Spleen (tissue), 11 donors: ENCODE measurements at regions not wholly inside any gene's neighbourhood (a gene's known extent, or its start where the extent isn't known, plus 50 kb on each side); places are given as distances from the start of the nearest gene placed in this dataset.
"Not testable (repeated sequence)": the region's sequence is repeated elsewhere in the genome, so short reads cannot be mapped to it uniquely, and the experiment has no call there.

Experiments used
- DNase-seq: peaks from one replicate; pipeline ENCODE4 v3.0.0-alpha.2; 2020
- H3K27ac ChIP-seq, 8 donors: fragments of 200-600 bp; sonication (generic) in 7 of 8; 1 replicate in 4 of 8; 2 replicates in 4 of 8; pipeline versions ENCODE4 v1.5.0 to v1.8.0; 2016 to 2021; ENCODE audit warnings: inconsistent platforms in 4 of 8, mild to moderate bottlenecking in 4 of 8, moderate library complexity in 1 of 8
- H3K27me3 ChIP-seq, 7 donors: fragments of 200-600 bp; sonication (generic) in 6 of 7; replicated peaks in 1 of 7; 1 replicate in 4 of 7; 2 replicates in 3 of 7; pipeline versions ENCODE4 v1.5.0 to v1.8.0; 2016 to 2021; ENCODE audit warnings: inconsistent platforms in 3 of 7, mild to moderate bottlenecking in 1 of 7
- H3K36me3 ChIP-seq, 6 donors: fragments of 200-600 bp; sonication (generic) in 5 of 6; 1 replicate in 4 of 6; 2 replicates in 2 of 6; pipeline versions ENCODE4 v1.5.0 to v1.8.0; 2016 to 2021; ENCODE audit warnings: inconsistent platforms in 2 of 6
- H3K4me1 ChIP-seq, 6 donors: fragments of 200-600 bp; sonication (generic) in 5 of 6; 1 replicate in 3 of 6; 2 replicates in 3 of 6; pipeline versions ENCODE4 v1.5.0 to v1.8.0; 2016 to 2021; ENCODE audit warnings: inconsistent platforms in 3 of 6
- H3K4me3 ChIP-seq, 8 donors: fragments of 200-600 bp; sonication (generic) in 7 of 8; 1 replicate in 4 of 8; 2 replicates in 4 of 8; pipeline versions ENCODE4 v1.5.0 to v1.8.0; 2016 to 2021; ENCODE audit warnings: inconsistent platforms in 4 of 8, mild to moderate bottlenecking in 4 of 8, moderate library complexity in 2 of 8
- H3K9me3 ChIP-seq, 8 donors: fragments of 200-600 bp; sonication (generic) in 7 of 8; 1 replicate in 4 of 8; 2 replicates in 4 of 8; pipeline versions ENCODE4 v1.5.0 to v1.8.0; 2016 to 2021; ENCODE audit warnings: inconsistent platforms in 4 of 8
- POLR2A ChIP-seq, 3 donors: fragments of 450-650 bp; IDR thresholded peaks; one replicate each; pipeline ENCODE4 v1.5.1; 2017; ENCODE audit warnings: antibody characterized with exemption in 3 of 3, mild to moderate bottlenecking in 1 of 3
- POLR2AphosphoS5 ChIP-seq, 3 donors: sonication (generic); formaldehyde crosslinking; IDR thresholded peaks; one replicate each; pipeline ENCODE4 v1.5.1; 2017; ENCODE audit warnings: antibody characterized with exemption in 3 of 3
- WGBS, 5 donors: extraction: QIAGEN DNeasy Blood & Tissue Kit in 3 of 5; methylation state at CpG; one replicate each; pipeline versions ENCODE4 v1.1.5 to v1.1.7; 2013 to 2018; 5-methylcytosine and 5-hydroxymethylcytosine counted together
- intact Hi-C: fragments of 100-400 bp; cut with DNase I; formaldehyde crosslinking; loops from one replicate; pipeline ENCODE4 v1.15.0; 2023; ENCODE audit warnings: low total_unique reads
- TF ChIP-seq, protein P1 (sequence below), 11 experiments: fragments of 200-600 bp in 7 of 11; fragments of 450-650 bp in 4 of 11; sonication (generic) in 4 of 11; IDR thresholded peaks in 8 of 11; conservative IDR thresholded peaks in 3 of 11; 1 replicate in 7 of 11; 2 replicates in 4 of 11; pipeline versions ENCODE4 v1.4.0 to v1.8.0; 2016 to 2021; ENCODE audit warnings: antibody characterized with exemption in 11 of 11, inconsistent platforms in 4 of 11, mild to moderate bottlenecking in 1 of 11
- donor health status: healthy with polysubstance abuse.
- donor health status: DM: no; HTN: no; CAD: no; lungs with moderate emphysema.
- donor health status: DM: no; HTN: no; CAD: no.
- donor health status: Bipolar disorder and iron deficiency.
- donor health status: healthy.
- donor health status: DM: no; HTN: no; CAD: no.
- donor health status: DM: yes; HTN: yes; CAD: no.

DNA sequence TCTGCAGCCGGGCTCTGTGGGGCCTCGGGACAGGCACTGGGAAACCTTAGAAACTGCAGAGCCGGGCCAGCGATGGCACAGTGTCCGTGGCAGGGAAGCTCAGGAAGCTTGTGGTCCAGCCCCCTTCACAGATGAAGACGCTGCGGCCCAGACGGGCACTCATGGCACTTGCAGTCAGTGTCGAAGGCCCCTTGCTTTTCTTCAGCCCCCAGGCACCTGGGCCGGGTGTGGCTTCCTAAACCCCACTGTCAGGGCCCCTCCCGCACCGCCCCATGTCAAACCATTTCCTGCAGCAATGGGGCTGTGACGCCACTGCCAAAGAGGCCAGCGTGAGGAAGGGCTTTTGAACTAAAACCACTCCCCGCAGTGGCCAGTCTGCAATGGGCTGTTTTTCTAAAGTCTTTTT is 164.0 kb downstream of the LAT start:
- peaks cover 3 to 43% (median 19%) of the 10 kb centered on the region in 6 donors for H3K4me1 ChIP-seq
- H3K9me3 ChIP-seq = no peaks in the 10 kb centered on the region
- H3K4me3 ChIP-seq = peak overlapping the region in 1 of 8 donors; percentile 26
- 6 to 17% (median 15%) methylated on average over 7 to 15 of the region's 15 CpGs for WGBS, 5 donors
- H3K27me3 ChIP-seq = no peaks in the 10 kb centered on the region
- no peak for TF ChIP-seq POLR2A (IDR thresholded peaks at IDR 0.05)
- peak; percentile 38 to 62 (median 45) for TF ChIP-seq POLR2AphosphoS5 (IDR thresholded peaks at IDR 0.05)
- TF ChIP-seq, protein P1, sequence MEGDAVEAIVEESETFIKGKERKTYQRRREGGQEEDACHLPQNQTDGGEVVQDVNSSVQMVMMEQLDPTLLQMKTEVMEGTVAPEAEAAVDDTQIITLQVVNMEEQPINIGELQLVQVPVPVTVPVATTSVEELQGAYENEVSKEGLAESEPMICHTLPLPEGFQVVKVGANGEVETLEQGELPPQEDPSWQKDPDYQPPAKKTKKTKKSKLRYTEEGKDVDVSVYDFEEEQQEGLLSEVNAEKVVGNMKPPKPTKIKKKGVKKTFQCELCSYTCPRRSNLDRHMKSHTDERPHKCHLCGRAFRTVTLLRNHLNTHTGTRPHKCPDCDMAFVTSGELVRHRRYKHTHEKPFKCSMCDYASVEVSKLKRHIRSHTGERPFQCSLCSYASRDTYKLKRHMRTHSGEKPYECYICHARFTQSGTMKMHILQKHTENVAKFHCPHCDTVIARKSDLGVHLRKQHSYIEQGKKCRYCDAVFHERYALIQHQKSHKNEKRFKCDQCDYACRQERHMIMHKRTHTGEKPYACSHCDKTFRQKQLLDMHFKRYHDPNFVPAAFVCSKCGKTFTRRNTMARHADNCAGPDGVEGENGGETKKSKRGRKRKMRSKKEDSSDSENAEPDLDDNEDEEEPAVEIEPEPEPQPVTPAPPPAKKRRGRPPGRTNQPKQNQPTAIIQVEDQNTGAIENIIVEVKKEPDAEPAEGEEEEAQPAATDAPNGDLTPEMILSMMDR (IDR thresholded peaks at IDR 0.05 in 8 of 11, conservative IDR thresholded peaks at IDR 0.05 in 3 of 11) = peak in 1 of 11 experiments; percentile 6
- DNase-seq = peak; percentile 94
- intact Hi-C loops = no loop called here
- H3K27ac ChIP-seq = peak overlapping the region; percentile 35 to 83 (median 68)
- peaks cover 0 to 22% (median 4%) of the 10 kb centered on the region in 6 donors for H3K36me3 ChIP-seq

GRCh38 chr16:29148131-29148691 is 163.4 kb downstream of the LAT start:
- intact Hi-C loops = no loop called here
- Histone ChIP-seq H3K27me3 (no peaks in the 10 kb centered on the region), H3K4me3 (peak overlapping the region in 1 of 8 donors; percentile 26), H3K27ac (peak overlapping the region; percentile 35 to 83 (median 68)), H3K9me3 (no peaks in the 10 kb centered on the region), H3K4me1 (peaks cover 3 to 36% (median 19%) of the 10 kb centered on the region in 6 donors), H3K36me3 (peaks cover 0 to 26% (median 4%) of the 10 kb centered on the region in 6 donors)
- DNase-seq = peak; percentile 54
- WGBS, 5 donors = 77 to 89% (median 84%) methylated on average over 8 to 15 of the region's 15 CpGs
- no peak for TF ChIP-seq POLR2A (IDR thresholded peaks at IDR 0.05)
- TF ChIP-seq, protein P1 (IDR thresholded peaks at IDR 0.05 in 8 of 11, conservative IDR thresholded peaks at IDR 0.05 in 3 of 11) = no peak
- no peak for TF ChIP-seq POLR2AphosphoS5 (IDR thresholded peaks at IDR 0.05)

- 82 to 90% (median 88%) methylated on average over 8 to 10 of the region's 10 CpGs for WGBS, 5 donors
- intact Hi-C loops, H3K4me3 ChIP-seq, H3K9me3 ChIP-seq, H3K27me3 ChIP-seq: not testable (repeated sequence)
- peak; percentile 37 for DNase-seq
- H3K27ac ChIP-seq = peak overlapping the region in 4 of 8 donors; percentile 73 to 83 (median 80)
- H3K4me1 ChIP-seq = peaks cover 3 to 33% (median 19%) of the 10 kb centered on the region in 6 donors
- peaks cover 0 to 26% (median 4%) of the 10 kb centered on the region in 6 donors for H3K36me3 ChIP-seq
These were observed 162.9 kb downstream of the LAT start for GRCh38 chr16:29147710-29148109.

GRCh38 chr16:29146808-29147643 is 162.2 kb downstream of the LAT start:
- 84 to 97% (median 92%) methylated on average over 7 to 11 of the region's 11 CpGs for WGBS, 5 donors
- peaks cover 3 to 26% (median 19%) of the 10 kb centered on the region in 6 donors for H3K4me1 ChIP-seq

GRCh38 chr16:29146266-29146665 is 161.4 kb downstream of the LAT start:
- Histone ChIP-seq H3K27me3 (no peaks in the 10 kb centered on the region), H3K4me1 (peaks cover 3 to 22% (median 19%) of the 10 kb centered on the region in 6 donors)

More at GRCh38 chr16:29146808-29147643, 162.2 kb downstream of the LAT start:
- intact Hi-C loops, H3K27me3 ChIP-seq, H3K27ac ChIP-seq, H3K9me3 ChIP-seq, H3K4me3 ChIP-seq: not testable (repeated sequence)
- peak; percentile 64 for DNase-seq
- peaks cover 0 to 26% (median 4%) of the 10 kb centered on the region in 6 donors for H3K36me3 ChIP-seq

GRCh38 chr16:29145486-29146225 is 160.8 kb downstream of the LAT start:
- intact Hi-C loops = not testable (repeated sequence)

More at GRCh38 chr16:29146266-29146665, 161.4 kb downstream of the LAT start:
- DNase-seq = peak; percentile 65
- Histone ChIP-seq H3K9me3 (no peaks in the 10 kb centered on the region), H3K36me3 (peaks cover 0 to 23% (median 4%) of the 10 kb centered on the region in 6 donors), H3K4me3 (no peak overlapping the region), H3K27ac (no peak overlapping the region)
- TF ChIP-seq POLR2AphosphoS5 (IDR thresholded peaks at IDR 0.05) (no peak), POLR2A (IDR thresholded peaks at IDR 0.05) (no peak)
- TF ChIP-seq, protein P1 (IDR thresholded peaks at IDR 0.05 in 8 of 11, conservative IDR thresholded peaks at IDR 0.05 in 3 of 11) = no peak
- whole genome bisulfite sequencing, 5 donors = 92 to 95% (median 94%) methylated on average over 15 of the region's 15 CpGs
- intact Hi-C loops = no loop called here

More at GRCh38 chr16:29145486-29146225, 160.8 kb downstream of the LAT start:
- peak; percentile 51 for DNase-seq
- WGBS, 5 donors = 86 to 92% (median 90%) methylated on average over 13 to 15 of the region's 15 CpGs
- H3K9me3 ChIP-seq, H3K4me3 ChIP-seq, H3K27me3 ChIP-seq, H3K27ac ChIP-seq: not testable (repeated sequence)
- Histone ChIP-seq H3K4me1 (peaks cover 3 to 22% (median 19%) of the 10 kb centered on the region in 6 donors), H3K36me3 (peaks cover 0 to 22% (median 4%) of the 10 kb centered on the region in 6 donors)
